ENCODE measurements at regions not wholly inside any gene's neighbourhood (a gene's known extent, or its start where the extent isn't known, plus 50 kb on each side); places are given as distances from the start of the nearest gene placed in this dataset.
A peak's percentile ranks its signal among the peaks of the same experiment; 100 is the strongest.

GRCh38 chr7:46651070-46651469 is 730.0 kb upstream of the IGFBP3 start:
- TF ChIP-seq CTCF (IDR thresholded peaks at IDR 0.05) (no peak), POLR2AphosphoS5 (IDR thresholded peaks at IDR 0.05) (peak; percentile 53), POLR2A (IDR thresholded peaks at IDR 0.05) (no peak)
